HG02840 (cell line): ENCODE measurements at regions not wholly inside any gene's neighbourhood (a gene's known extent, or its start where the extent isn't known, plus 50 kb on each side); places are given as distances from the start of the nearest gene placed in this dataset.
"Not testable (repeated sequence)": the region's sequence is repeated elsewhere in the genome, so short reads cannot be mapped to it uniquely, and the experiment has no call there.

ENCODE experiments used
- ATAC-seq: cut with Tn5 transposase; IDR thresholded peaks from one replicate; pipeline ENCODE4 v1.9.1; 2021; ENCODE audit warnings: mild to moderate bottlenecking, moderate library complexity, moderate number of reproducible peaks; ENCODE audit not compliant: unreplicated experiment, low FRiP score

DNA sequence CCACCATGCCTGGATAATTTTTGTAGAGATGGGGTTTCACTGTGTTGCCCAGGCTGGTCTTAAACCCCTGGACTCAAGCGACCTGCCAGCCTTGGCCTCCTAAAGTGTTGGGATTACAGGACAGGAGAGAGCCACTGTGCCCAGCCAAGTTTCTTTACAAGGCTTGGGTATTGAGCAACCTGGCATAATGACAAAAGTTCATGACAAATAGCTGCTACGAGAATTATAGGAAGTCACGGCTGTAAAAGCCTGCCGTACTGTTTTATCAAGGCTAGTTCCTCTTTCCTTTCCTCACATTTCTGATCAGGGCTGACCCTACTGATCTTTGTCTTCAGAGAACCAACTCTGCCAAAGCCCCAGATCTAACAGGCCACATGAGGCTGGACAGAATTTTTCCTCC, 490.4 kb upstream of the SPRED2 start:
- ATAC-seq: no peak

- ATAC-seq: no peak
These were observed 489.6 kb upstream of the SPRED2 start for GRCh38 chr2:65922030-65922429.

- no peak for ATAC-seq
These were observed 488.7 kb upstream of the SPRED2 start for GRCh38 chr2:65921116-65921515.

DNA sequence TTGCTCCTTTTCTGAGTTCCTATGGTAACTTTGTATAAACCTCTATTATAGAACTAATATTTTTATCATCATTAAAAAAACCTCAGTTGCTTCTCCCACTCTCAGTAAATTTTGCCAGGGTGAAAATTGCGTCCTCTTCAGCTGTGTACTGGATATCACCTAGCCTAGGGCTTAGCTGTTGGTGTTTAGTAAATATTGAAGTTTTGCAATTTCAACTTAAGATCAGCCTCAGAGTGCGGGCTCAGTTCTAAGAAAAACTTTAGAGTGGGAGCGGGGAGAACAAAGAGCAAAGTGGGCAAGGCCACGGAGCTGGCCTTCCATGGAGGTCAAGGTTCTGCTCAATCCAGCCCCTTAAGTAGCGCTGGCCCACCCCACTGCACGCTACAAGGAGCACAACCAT, 488.3 kb upstream of the SPRED2 start:
- no peak for ATAC-seq

GRCh38 chr2:65919550-65920188, 487.3 kb upstream of the SPRED2 start:
- ATAC-seq: no peak

- ATAC-seq: no peak
These were observed 486.4 kb upstream of the SPRED2 start for GRCh38 chr2:65918760-65919187.

DNA sequence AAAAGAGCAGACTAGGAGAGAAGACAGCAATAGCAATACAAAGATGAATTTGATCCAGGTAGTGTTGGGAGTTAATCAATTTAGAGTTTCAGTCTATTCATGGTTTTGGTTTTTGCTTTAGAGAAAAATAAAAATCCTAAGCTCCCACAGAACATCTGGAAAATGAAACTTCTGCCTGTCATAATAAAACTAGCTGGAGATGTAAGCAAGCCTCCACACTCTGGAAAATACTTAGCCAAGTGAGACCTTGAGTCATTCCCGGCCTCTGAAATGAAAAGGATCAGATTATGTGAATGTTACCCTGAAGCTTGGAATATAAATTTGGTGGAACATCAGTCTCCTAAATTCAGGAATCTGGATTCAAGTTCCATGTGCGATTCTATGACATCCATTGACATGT, 485.6 kb upstream of the SPRED2 start:
- no peak for ATAC-seq

- ATAC-seq: no peak
These were observed 484.4 kb upstream of the SPRED2 start for GRCh38 chr2:65916785-65917295.

GRCh38 chr2:65916177-65916576, 483.8 kb upstream of the SPRED2 start:
- ATAC-seq: no peak

GRCh38 chr2:65915273-65915672, 482.9 kb upstream of the SPRED2 start:
- no peak for ATAC-seq

DNA sequence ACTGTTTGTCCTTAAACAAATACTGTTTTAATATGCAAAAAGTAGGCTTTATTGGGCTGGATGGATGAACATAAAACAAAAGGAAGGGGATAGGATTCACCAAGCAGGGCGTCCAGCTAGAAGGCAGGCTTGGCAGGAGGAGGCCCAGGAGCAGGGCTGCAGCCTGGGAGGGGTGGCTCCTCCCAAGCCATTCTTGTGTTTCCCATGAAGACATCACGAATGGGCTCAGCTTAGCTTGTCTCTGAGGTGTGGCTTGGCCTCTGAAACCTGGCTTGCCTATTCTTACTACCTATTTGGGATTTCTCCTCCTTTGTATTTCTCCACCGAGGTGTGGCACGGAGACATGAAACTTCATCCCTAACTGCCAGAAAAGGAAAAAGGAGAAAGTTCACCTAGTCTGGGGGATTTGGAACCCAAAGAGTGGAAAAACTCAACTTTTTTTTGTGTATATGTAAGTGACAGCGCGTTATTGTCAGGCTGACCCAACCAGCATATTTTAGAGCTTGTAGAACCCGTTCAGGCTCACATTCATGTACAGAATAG, 481.9 kb upstream of the SPRED2 start:
- ATAC-seq: no peak

GRCh38 chr2:65913813-65914212, 481.4 kb upstream of the SPRED2 start:
- no peak for ATAC-seq

GRCh38 chr2:65901756-65902155, 469.4 kb upstream of the SPRED2 start:
- no peak for ATAC-seq

DNA sequence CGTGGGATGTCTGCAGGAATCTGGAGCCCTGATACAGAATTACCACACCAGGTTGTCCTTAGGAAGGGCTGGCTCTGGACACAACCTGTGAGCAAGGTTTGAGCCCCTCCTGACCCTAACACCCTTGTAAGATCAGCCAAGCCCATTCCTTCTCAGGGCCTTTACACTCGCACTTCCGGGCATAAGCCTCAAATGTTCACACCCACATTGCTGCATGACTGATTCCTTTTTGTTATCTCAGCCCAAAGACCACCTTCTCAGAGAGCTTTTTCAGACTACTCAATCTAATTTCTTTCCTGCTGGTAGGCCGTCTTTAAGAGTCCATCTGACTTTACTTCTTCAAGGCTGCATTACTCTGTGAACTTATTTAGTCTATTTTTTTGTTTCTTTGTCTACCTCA, 464.0 kb upstream of the SPRED2 start:
- no peak for ATAC-seq

- ATAC-seq: not testable (repeated sequence)
These were observed 457.7 kb upstream of the SPRED2 start for GRCh38 chr2:65890131-65890530.

DNA sequence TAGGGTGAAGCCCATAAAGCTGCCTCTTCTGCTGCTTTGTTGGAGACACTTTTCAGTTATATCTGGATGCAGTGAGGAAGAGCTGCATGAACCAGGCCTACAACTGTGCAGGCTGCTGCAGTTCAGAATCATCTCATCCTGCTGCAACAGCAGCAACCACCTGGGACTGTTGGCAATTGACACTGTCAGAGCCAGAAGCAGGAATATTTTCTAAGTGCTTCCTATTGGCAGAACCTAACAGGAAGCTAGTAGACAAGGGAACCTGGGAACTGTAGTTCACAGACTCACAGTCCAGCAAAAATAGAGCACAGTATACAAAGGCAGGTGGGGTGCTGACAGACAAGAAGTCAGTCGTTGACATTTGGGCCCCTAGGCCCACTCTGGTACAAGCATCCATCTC, 452.9 kb upstream of the SPRED2 start:
- no peak for ATAC-seq

DNA sequence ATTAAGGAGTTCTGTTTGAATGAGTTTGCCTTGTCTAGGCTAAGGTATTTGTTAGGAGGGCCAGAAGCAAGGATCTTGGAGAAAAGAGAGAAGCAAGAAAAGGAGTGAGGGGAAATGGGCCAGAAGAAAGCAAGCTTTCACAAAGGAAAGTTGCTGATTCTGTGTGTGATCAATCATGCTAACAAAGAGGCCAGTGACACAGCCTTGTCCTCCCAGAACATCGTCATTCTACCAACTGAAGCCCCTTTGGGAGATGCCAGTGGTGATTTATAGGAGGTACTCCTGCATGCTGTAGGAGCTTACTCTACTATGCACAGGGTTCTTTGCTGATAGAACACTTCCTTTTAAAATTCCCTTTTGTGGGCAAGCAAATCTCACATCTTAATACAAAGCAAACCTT, 449.2 kb upstream of the SPRED2 start:
- ATAC-seq: no peak

DNA sequence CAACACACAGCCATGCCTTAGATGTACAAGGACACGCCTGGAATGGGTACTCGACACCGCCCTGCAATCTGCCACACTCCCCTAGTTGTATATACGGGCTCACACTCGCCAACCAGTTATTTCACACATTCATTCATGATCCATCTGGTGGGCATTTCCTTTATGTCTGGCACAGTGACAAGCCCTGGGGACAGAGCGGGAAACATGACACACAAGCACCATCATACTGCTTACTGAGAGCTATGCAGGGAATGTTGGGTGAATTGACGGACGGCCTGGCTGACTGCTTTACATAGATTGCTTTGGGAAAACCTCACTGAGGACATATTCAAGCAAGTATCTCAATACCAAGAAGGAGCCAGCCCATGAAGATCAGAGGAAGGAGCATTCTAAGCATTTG, 448.0 kb upstream of the SPRED2 start:
- no peak for ATAC-seq

GRCh38 chr2:65878011-65878340, 445.6 kb upstream of the SPRED2 start:
- no peak for ATAC-seq

GRCh38 chr2:65877331-65878010, 445.1 kb upstream of the SPRED2 start:
- no peak for ATAC-seq

- ATAC-seq: no peak
These were observed 443.7 kb upstream of the SPRED2 start for GRCh38 chr2:65876114-65876513.

DNA sequence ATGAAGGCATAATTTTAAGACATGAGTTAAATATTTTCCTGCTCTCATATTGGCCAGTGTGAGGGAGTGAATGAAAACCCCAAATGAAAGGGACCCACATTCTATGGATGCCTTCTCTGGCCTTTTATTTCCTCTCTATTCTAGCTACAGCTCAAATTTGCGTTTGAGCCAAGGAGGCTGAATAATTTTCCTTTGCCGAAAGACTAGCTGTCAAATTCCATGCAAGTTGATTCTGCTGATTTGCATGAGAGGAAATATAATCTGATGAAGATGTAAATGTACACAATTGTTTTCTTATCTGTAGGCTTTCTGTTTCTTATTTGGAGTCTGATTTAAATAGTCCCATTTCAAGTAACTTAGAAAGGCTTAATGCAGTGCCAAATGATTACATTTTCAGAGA, 438.4 kb upstream of the SPRED2 start:
- ATAC-seq: no peak
